ENCODE measurements at regions not wholly inside any gene's neighbourhood (a gene's known extent, or its start where the extent isn't known, plus 50 kb on each side); places are given as distances from the start of the nearest gene placed in this dataset.

- no peak for DNase-seq (ENCODE audit: low spot score in 2 of 2)
- no peaks in the 10 kb centered on the region for H3K27me3 ChIP-seq
- no peak overlapping the region for H3K27ac ChIP-seq
- H3K4me1 ChIP-seq: no peaks in the 10 kb centered on the region
- no peaks in the 10 kb centered on the region for H3K9me3 ChIP-seq
- no peaks in the 10 kb centered on the region for H3K36me3 ChIP-seq
- TF ChIP-seq, protein P1, sequence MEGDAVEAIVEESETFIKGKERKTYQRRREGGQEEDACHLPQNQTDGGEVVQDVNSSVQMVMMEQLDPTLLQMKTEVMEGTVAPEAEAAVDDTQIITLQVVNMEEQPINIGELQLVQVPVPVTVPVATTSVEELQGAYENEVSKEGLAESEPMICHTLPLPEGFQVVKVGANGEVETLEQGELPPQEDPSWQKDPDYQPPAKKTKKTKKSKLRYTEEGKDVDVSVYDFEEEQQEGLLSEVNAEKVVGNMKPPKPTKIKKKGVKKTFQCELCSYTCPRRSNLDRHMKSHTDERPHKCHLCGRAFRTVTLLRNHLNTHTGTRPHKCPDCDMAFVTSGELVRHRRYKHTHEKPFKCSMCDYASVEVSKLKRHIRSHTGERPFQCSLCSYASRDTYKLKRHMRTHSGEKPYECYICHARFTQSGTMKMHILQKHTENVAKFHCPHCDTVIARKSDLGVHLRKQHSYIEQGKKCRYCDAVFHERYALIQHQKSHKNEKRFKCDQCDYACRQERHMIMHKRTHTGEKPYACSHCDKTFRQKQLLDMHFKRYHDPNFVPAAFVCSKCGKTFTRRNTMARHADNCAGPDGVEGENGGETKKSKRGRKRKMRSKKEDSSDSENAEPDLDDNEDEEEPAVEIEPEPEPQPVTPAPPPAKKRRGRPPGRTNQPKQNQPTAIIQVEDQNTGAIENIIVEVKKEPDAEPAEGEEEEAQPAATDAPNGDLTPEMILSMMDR (IDR thresholded peaks at IDR 0.05): no peak
- TF ChIP-seq POLR2A (IDR thresholded peaks at IDR 0.05) (no peak), EP300 (IDR thresholded peaks at IDR 0.05) (no peak), POLR2AphosphoS5 (IDR thresholded peaks at IDR 0.05) (no peak)
- H3K4me3 ChIP-seq: no peak overlapping the region
Observed at GRCh38 chr1:191886977-191887376, 271.3 kb upstream of the RGS18 start.

- no peak overlapping the region for H3K4me3 ChIP-seq
- no peaks in the 10 kb centered on the region for H3K4me1 ChIP-seq
- H3K27me3 ChIP-seq: no peaks in the 10 kb centered on the region
- H3K36me3 ChIP-seq: no peaks in the 10 kb centered on the region
- no peak overlapping the region for H3K27ac ChIP-seq
- TF ChIP-seq, protein P1 (IDR thresholded peaks at IDR 0.05): no peak
- TF ChIP-seq POLR2AphosphoS5 (IDR thresholded peaks at IDR 0.05): no peak
- TF ChIP-seq EP300 (IDR thresholded peaks at IDR 0.05): no peak
- no peak for TF ChIP-seq POLR2A (IDR thresholded peaks at IDR 0.05)
- H3K9me3 ChIP-seq: no peaks in the 10 kb centered on the region
- DNase-seq (ENCODE audit: low spot score in 2 of 2): no peak
- 43% methylated on average over 4 of the region's 4 CpGs for WGBS
Observed at GRCh38 chr1:191888996-191889622, 269.2 kb upstream of the RGS18 start.

- no peaks in the 10 kb centered on the region for H3K9me3 ChIP-seq
- no peak overlapping the region for H3K27ac ChIP-seq
- 83% methylated on average over 3 of the region's 3 CpGs for WGBS
- H3K4me3 ChIP-seq: no peak overlapping the region
- H3K36me3 ChIP-seq: no peaks in the 10 kb centered on the region
- H3K27me3 ChIP-seq: no peaks in the 10 kb centered on the region
- TF ChIP-seq, protein P1 (IDR thresholded peaks at IDR 0.05): no peak
- no peak for TF ChIP-seq POLR2A (IDR thresholded peaks at IDR 0.05)
- TF ChIP-seq EP300 (IDR thresholded peaks at IDR 0.05): no peak
- no peak for TF ChIP-seq POLR2AphosphoS5 (IDR thresholded peaks at IDR 0.05)
- DNase-seq (ENCODE audit: low spot score in 2 of 2): no peak
- H3K4me1 ChIP-seq: no peaks in the 10 kb centered on the region
Observed at GRCh38 chr1:191889623-191890003, 268.6 kb upstream of the RGS18 start.

GRCh38 chr1:191890433-191891088 lies 267.7 kb upstream of the RGS18 start:
- Histone ChIP-seq H3K27me3 (no peaks in the 10 kb centered on the region), H3K4me3 (no peak overlapping the region), H3K4me1 (no peaks in the 10 kb centered on the region), H3K36me3 (no peaks in the 10 kb centered on the region), H3K27ac (no peak overlapping the region), H3K9me3 (no peaks in the 10 kb centered on the region)
- DNase-seq (ENCODE audit: low spot score in 2 of 2): no peak
- TF ChIP-seq EP300 (IDR thresholded peaks at IDR 0.05) (no peak), POLR2A (IDR thresholded peaks at IDR 0.05) (no peak), POLR2AphosphoS5 (IDR thresholded peaks at IDR 0.05) (no peak)
- TF ChIP-seq, protein P1 (IDR thresholded peaks at IDR 0.05): no peak
- WGBS: 72% methylated on average over 3 of the region's 3 CpGs

DNA sequence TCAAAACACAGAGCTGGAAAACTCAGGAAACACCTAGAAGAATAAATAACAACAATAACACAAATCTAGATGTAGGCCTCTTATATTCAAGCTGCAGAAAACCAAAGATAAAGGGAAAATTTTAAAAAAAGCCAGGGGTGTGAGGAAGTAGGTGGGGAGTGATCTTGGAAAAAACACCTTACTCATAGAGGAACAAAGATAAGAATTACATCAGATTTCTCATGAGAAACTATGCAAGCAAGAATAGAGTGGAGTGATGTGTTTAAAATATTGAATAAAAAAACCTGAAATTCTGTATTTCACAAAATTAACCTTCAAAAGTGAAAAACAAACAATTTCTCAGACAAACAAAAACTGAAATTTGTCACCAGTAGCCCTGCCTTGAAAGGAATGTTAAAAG lies 265.5 kb upstream of the RGS18 start:
- Histone ChIP-seq H3K4me3 (no peak overlapping the region), H3K27me3 (no peaks in the 10 kb centered on the region), H3K9me3 (no peaks in the 10 kb centered on the region), H3K27ac (no peak overlapping the region), H3K36me3 (no peaks in the 10 kb centered on the region), H3K4me1 (no peaks in the 10 kb centered on the region)
- no peak for DNase-seq (ENCODE audit: low spot score in 2 of 2)
- no peak for TF ChIP-seq POLR2A (IDR thresholded peaks at IDR 0.05)

All from suprapubic skin (tissue), 4 donors.